Liver (tissue), 3 donors: ENCODE measurements at regions not wholly inside any gene's neighbourhood (a gene's known extent, or its start where the extent isn't known, plus 50 kb on each side); places are given as distances from the start of the nearest gene placed in this dataset.

Experiments used
- EGR1 ChIP-seq, 2 donors: IDR thresholded peaks; 2 replicates each; pipeline ENCODE4 v1.6.1; 2016 to 2018; ENCODE audit warnings: antibody characterized with exemption in 2 of 2, low read depth in 2 of 2
- GABPA ChIP-seq, 2 donors: IDR thresholded peaks in 1 of 2; conservative IDR thresholded peaks in 1 of 2; 2 replicates each; pipeline ENCODE4 v1.6.1; 2016; ENCODE audit warnings: antibody characterized with exemption in 2 of 2, mild to moderate bottlenecking in 1 of 2, moderate library complexity in 1 of 2
- JUND ChIP-seq, 2 donors: IDR thresholded peaks; 2 replicates each; pipeline ENCODE4 v1.6.1; 2016; ENCODE audit warnings: antibody characterized with exemption in 2 of 2
- NR2F2 ChIP-seq: IDR thresholded peaks from 2 replicates; pipeline ENCODE4 v1.6.1; 2016; ENCODE audit warnings: antibody characterized with exemption
- RAD21 ChIP-seq, 2 donors: IDR thresholded peaks; 2 replicates each; pipeline ENCODE4 v1.6.1; 2016; ENCODE audit warnings: antibody characterized with exemption in 2 of 2, mild to moderate bottlenecking in 2 of 2
- SP1 ChIP-seq: IDR thresholded peaks from 2 replicates; pipeline ENCODE4 v1.6.1; 2018; ENCODE audit warnings: antibody characterized with exemption, mild to moderate bottlenecking
- TAF1 ChIP-seq: conservative IDR thresholded peaks from 2 replicates; pipeline ENCODE4 v1.6.1; 2016; ENCODE audit warnings: antibody characterized with exemption, mild to moderate bottlenecking
- YY1 ChIP-seq: IDR thresholded peaks from 2 replicates; pipeline ENCODE4 v1.6.1; 2016; ENCODE audit warnings: antibody characterized with exemption, mild to moderate bottlenecking
- TF ChIP-seq, protein P1 (sequence below): fragments of 150-350 bp; IDR thresholded peaks from 2 replicates; pipeline ENCODE4 v1.5.1; 2017; ENCODE audit warnings: improper control_type of control experiment, low read depth, low read length; ENCODE audit not compliant: missing input control
- TF ChIP-seq, protein P2 (sequence below): IDR thresholded peaks from 2 replicates; pipeline ENCODE4 v1.6.1; 2016; ENCODE audit warnings: antibody characterized with exemption
- donor health status: healthy.
- donor health status: healthy.

DNA sequence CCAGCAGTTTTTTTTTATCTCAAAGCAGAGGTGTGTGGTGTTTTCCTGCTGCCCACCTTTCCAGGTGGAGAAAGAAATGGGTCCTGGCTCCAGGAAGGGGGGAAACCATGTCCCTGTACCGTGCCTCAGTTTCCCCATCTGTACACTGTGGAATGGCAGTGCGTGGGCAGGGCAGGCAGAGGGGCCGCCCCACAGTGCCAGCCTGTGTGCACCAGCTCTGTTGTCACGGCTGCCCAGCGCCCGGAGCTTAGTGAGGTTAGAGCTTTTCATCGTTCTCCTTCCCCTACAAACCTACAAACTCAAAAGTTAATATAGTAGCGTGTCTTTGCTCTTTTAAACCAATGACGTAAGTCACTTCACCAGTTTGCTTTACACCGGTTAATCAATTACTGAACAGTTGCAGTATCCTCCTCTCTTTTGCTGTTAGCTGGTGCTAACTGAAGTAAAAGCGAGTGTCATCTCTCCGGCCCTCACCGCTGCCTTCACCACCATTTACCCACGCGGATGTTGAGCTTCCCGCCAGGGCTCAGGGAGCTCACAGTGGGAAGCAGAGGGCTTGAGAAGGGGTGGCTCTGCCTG is 114.8 kb upstream of the ADRA2C start:
- TF ChIP-seq EGR1 (IDR thresholded peaks at IDR 0.05; ENCODE audit: low read depth in 2 of 2) = no peak
- TF ChIP-seq, protein P1, sequence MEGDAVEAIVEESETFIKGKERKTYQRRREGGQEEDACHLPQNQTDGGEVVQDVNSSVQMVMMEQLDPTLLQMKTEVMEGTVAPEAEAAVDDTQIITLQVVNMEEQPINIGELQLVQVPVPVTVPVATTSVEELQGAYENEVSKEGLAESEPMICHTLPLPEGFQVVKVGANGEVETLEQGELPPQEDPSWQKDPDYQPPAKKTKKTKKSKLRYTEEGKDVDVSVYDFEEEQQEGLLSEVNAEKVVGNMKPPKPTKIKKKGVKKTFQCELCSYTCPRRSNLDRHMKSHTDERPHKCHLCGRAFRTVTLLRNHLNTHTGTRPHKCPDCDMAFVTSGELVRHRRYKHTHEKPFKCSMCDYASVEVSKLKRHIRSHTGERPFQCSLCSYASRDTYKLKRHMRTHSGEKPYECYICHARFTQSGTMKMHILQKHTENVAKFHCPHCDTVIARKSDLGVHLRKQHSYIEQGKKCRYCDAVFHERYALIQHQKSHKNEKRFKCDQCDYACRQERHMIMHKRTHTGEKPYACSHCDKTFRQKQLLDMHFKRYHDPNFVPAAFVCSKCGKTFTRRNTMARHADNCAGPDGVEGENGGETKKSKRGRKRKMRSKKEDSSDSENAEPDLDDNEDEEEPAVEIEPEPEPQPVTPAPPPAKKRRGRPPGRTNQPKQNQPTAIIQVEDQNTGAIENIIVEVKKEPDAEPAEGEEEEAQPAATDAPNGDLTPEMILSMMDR = no peak
- TF ChIP-seq JUND (IDR thresholded peaks at IDR 0.05) = no peak
- TF ChIP-seq NR2F2 = no peak
- TF ChIP-seq TAF1 = no peak
- TF ChIP-seq, protein P2, sequence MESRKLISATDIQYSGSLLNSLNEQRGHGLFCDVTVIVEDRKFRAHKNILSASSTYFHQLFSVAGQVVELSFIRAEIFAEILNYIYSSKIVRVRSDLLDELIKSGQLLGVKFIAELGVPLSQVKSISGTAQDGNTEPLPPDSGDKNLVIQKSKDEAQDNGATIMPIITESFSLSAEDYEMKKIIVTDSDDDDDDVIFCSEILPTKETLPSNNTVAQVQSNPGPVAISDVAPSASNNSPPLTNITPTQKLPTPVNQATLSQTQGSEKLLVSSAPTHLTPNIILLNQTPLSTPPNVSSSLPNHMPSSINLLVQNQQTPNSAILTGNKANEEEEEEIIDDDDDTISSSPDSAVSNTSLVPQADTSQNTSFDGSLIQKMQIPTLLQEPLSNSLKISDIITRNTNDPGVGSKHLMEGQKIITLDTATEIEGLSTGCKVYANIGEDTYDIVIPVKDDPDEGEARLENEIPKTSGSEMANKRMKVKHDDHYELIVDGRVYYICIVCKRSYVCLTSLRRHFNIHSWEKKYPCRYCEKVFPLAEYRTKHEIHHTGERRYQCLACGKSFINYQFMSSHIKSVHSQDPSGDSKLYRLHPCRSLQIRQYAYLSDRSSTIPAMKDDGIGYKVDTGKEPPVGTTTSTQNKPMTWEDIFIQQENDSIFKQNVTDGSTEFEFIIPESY = no peak
- no peak for TF ChIP-seq RAD21 (IDR thresholded peaks at IDR 0.05)
- TF ChIP-seq YY1 = no peak
- no peak for TF ChIP-seq GABPA (IDR thresholded peaks at IDR 0.05 in 1 of 2, conservative IDR thresholded peaks at IDR 0.05 in 1 of 2)
- no peak for TF ChIP-seq SP1
